ENCODE measurements at regions not wholly inside any gene's neighbourhood (a gene's known extent, or its start where the extent isn't known, plus 50 kb on each side); places are given as distances from the start of the nearest gene placed in this dataset.
A peak's percentile ranks its signal among the peaks of the same experiment; 100 is the strongest.

GRCh38 chr4:115279330-115279729 lies 165.9 kb upstream of the NDST4 start:
- ChIA-PET CTCF (ENCODE audit: partially characterized antibody) (no interaction called here), POLR2A (ENCODE audit: partially characterized antibody) (no interaction called here)
- Histone ChIP-seq H3K9me3 (ENCODE audit: control insufficient read depth in 1 of 2, low read length in 2 of 2) (no peaks in the 10 kb centered on the region), H3K27me3 (ENCODE audit: insufficient read depth, low read length) (no peaks in the 10 kb centered on the region), H3K4me3 (ENCODE audit: low read length in 2 of 2) (no peak overlapping the region), H3K27ac (ENCODE audit: low read depth, low read length) (no peak overlapping the region), H3K4me1 (ENCODE audit: insufficient read depth, low read length) (peaks cover 5% of the 10 kb centered on the region), H3K36me3 (ENCODE audit: insufficient read depth, low read length) (no peaks in the 10 kb centered on the region)
- no peaks in the 10 kb centered on the region for H3K36me3 Mint-ChIP-seq
- intact Hi-C loops (cut with micrococcal nuclease) = no loop called here
- H3K27ac Mint-ChIP-seq = no peak overlapping the region
- peaks cover 4 to 14% (median 6%) of the 10 kb centered on the region in 4 donors for H3K4me1 Mint-ChIP-seq
- no peak overlapping the region for H3K4me3 Mint-ChIP-seq
- H3K9me3 Mint-ChIP-seq = peaks cover 0 to 2% (median 0%) of the 10 kb centered on the region in 8 donors
- no peak for DNase-seq
- no peaks in the 10 kb centered on the region for H3K27me3 Mint-ChIP-seq

- CTCF ChIA-PET (ENCODE audit: partially characterized antibody) = no interaction called here
These were observed 165.4 kb upstream of the NDST4 start for GRCh38 chr4:115278830-115279229.

GRCh38 chr4:115275615-115276014 lies 162.2 kb upstream of the NDST4 start:
- intact Hi-C loops (cut with micrococcal nuclease) = no loop called here
- peaks cover 0 to 7% (median 1%) of the 10 kb centered on the region in 8 donors for H3K9me3 Mint-ChIP-seq
- H3K27ac Mint-ChIP-seq = peak overlapping the region in 2 of 7 donors; percentile 25 to 48
- Histone ChIP-seq H3K27ac (ENCODE audit: low read depth, low read length) (no peak overlapping the region), H3K36me3 (ENCODE audit: insufficient read depth, low read length) (no peaks in the 10 kb centered on the region), H3K27me3 (ENCODE audit: insufficient read depth, low read length) (no peaks in the 10 kb centered on the region), H3K9me3 (ENCODE audit: control insufficient read depth in 1 of 2, low read length in 2 of 2) (no peaks in the 10 kb centered on the region), H3K4me3 (ENCODE audit: low read length in 2 of 2) (no peak overlapping the region), H3K4me1 (ENCODE audit: insufficient read depth, low read length) (peaks cover 5% of the 10 kb centered on the region)
- ChIA-PET CTCF (ENCODE audit: partially characterized antibody) (no interaction called here), POLR2A (ENCODE audit: partially characterized antibody) (no interaction called here)
- H3K4me3 Mint-ChIP-seq = peak overlapping the region in 1 of 8 donors; percentile 3
- no peaks in the 10 kb centered on the region for H3K36me3 Mint-ChIP-seq
- DNase-seq = no peak
- H3K4me1 Mint-ChIP-seq = peaks cover 9 to 29% (median 13%) of the 10 kb centered on the region in 4 donors
- no peaks in the 10 kb centered on the region for H3K27me3 Mint-ChIP-seq

More at GRCh38 chr4:115278830-115279229, 165.4 kb upstream of the NDST4 start:
- POLR2A ChIA-PET (ENCODE audit: partially characterized antibody) = no interaction called here
- H3K36me3 Mint-ChIP-seq = no peaks in the 10 kb centered on the region
- H3K4me1 Mint-ChIP-seq = peaks cover 4 to 19% (median 7%) of the 10 kb centered on the region in 4 donors
- Histone ChIP-seq H3K27ac (ENCODE audit: low read depth, low read length) (no peak overlapping the region), H3K4me1 (ENCODE audit: insufficient read depth, low read length) (peaks cover 5% of the 10 kb centered on the region), H3K4me3 (ENCODE audit: low read length in 2 of 2) (no peak overlapping the region), H3K27me3 (ENCODE audit: insufficient read depth, low read length) (no peaks in the 10 kb centered on the region), H3K36me3 (ENCODE audit: insufficient read depth, low read length) (no peaks in the 10 kb centered on the region), H3K9me3 (ENCODE audit: control insufficient read depth in 1 of 2, low read length in 2 of 2) (no peaks in the 10 kb centered on the region)
- H3K4me3 Mint-ChIP-seq = no peak overlapping the region
- no peak overlapping the region for H3K27ac Mint-ChIP-seq
- H3K9me3 Mint-ChIP-seq = peaks cover 0 to 2% (median 0%) of the 10 kb centered on the region in 8 donors
- H3K27me3 Mint-ChIP-seq = no peaks in the 10 kb centered on the region
- no peak for DNase-seq
- intact Hi-C loops (cut with micrococcal nuclease) = no loop called here

GRCh38 chr4:115274545-115274944 lies 161.1 kb upstream of the NDST4 start:
- peak in 4 of 5 donors; percentile 2 to 26 (median 15) for DNase-seq
- Histone ChIP-seq H3K4me3 (ENCODE audit: low read length in 2 of 2) (no peak overlapping the region), H3K27me3 (ENCODE audit: insufficient read depth, low read length) (no peaks in the 10 kb centered on the region), H3K9me3 (ENCODE audit: control insufficient read depth in 1 of 2, low read length in 2 of 2) (no peaks in the 10 kb centered on the region), H3K4me1 (ENCODE audit: insufficient read depth, low read length) (peaks cover 5% of the 10 kb centered on the region), H3K36me3 (ENCODE audit: insufficient read depth, low read length) (no peaks in the 10 kb centered on the region), H3K27ac (ENCODE audit: low read depth, low read length) (no peak overlapping the region)
- Mint-ChIP-seq H3K4me1 (peaks cover 9 to 29% (median 15%) of the 10 kb centered on the region in 4 donors), H3K9me3 (peaks cover 0 to 9% (median 1%) of the 10 kb centered on the region in 8 donors), H3K4me3 (peak overlapping the region in 5 of 8 donors; percentile 61 to 89 (median 70)), H3K36me3 (no peaks in the 10 kb centered on the region), H3K27me3 (no peaks in the 10 kb centered on the region), H3K27ac (peak overlapping the region in 4 of 7 donors; percentile 18 to 84 (median 44))
- ChIA-PET CTCF (ENCODE audit: partially characterized antibody) (no interaction called here), POLR2A (ENCODE audit: partially characterized antibody) (no interaction called here)
- intact Hi-C loops (cut with micrococcal nuclease) = no loop called here

- Histone ChIP-seq H3K9me3 (ENCODE audit: control insufficient read depth in 1 of 2, low read length in 2 of 2) (no peaks in the 10 kb centered on the region), H3K27ac (ENCODE audit: low read depth, low read length) (no peak overlapping the region), H3K27me3 (ENCODE audit: insufficient read depth, low read length) (no peaks in the 10 kb centered on the region), H3K4me3 (ENCODE audit: low read length in 2 of 2) (no peak overlapping the region), H3K36me3 (ENCODE audit: insufficient read depth, low read length) (no peaks in the 10 kb centered on the region), H3K4me1 (ENCODE audit: insufficient read depth, low read length) (peaks cover 5% of the 10 kb centered on the region)
- no peak for DNase-seq
- Mint-ChIP-seq H3K27ac (no peak overlapping the region), H3K4me1 (peaks cover 10 to 29% (median 16%) of the 10 kb centered on the region in 4 donors), H3K9me3 (peaks cover 0 to 9% (median 2%) of the 10 kb centered on the region in 8 donors), H3K4me3 (no peak overlapping the region), H3K36me3 (no peaks in the 10 kb centered on the region), H3K27me3 (no peaks in the 10 kb centered on the region)
- intact Hi-C loops (cut with micrococcal nuclease) = no loop called here
- POLR2A ChIA-PET (ENCODE audit: partially characterized antibody) = no interaction called here
- CTCF ChIA-PET (ENCODE audit: partially characterized antibody) = no interaction called here
These were observed 159.2 kb upstream of the NDST4 start for GRCh38 chr4:115272594-115272993.

GRCh38 chr4:115272185-115272584 lies 158.8 kb upstream of the NDST4 start:
- H3K4me3 Mint-ChIP-seq = no peak overlapping the region

GRCh38 chr4:115260195-115260594 lies 146.8 kb upstream of the NDST4 start:
- H3K27ac Mint-ChIP-seq = no peak overlapping the region
- ChIA-PET CTCF (ENCODE audit: partially characterized antibody) (interaction anchor here (1.2 kb wide), 1 partner anchor 10 kb away, joined by 5 read pairs; no protein-coding TSS in a partner anchor), POLR2A (ENCODE audit: partially characterized antibody) (no interaction called here)
- Histone ChIP-seq H3K9me3 (ENCODE audit: control insufficient read depth in 1 of 2, low read length in 2 of 2) (no peaks in the 10 kb centered on the region), H3K27ac (ENCODE audit: low read depth, low read length) (no peak overlapping the region), H3K4me1 (ENCODE audit: insufficient read depth, low read length) (no peaks in the 10 kb centered on the region), H3K27me3 (ENCODE audit: insufficient read depth, low read length) (no peaks in the 10 kb centered on the region), H3K4me3 (ENCODE audit: low read length in 2 of 2) (no peak overlapping the region), H3K36me3 (ENCODE audit: insufficient read depth, low read length) (no peaks in the 10 kb centered on the region)
- H3K36me3 Mint-ChIP-seq = no peaks in the 10 kb centered on the region
- H3K4me1 Mint-ChIP-seq = no peaks in the 10 kb centered on the region
- no peaks in the 10 kb centered on the region for H3K9me3 Mint-ChIP-seq
- peak in 1 of 5 donors; percentile 29 for DNase-seq
- H3K4me3 Mint-ChIP-seq = no peak overlapping the region
- H3K27me3 Mint-ChIP-seq = no peaks in the 10 kb centered on the region
- intact Hi-C loops (cut with micrococcal nuclease) = no loop called here

More at GRCh38 chr4:115272185-115272584, 158.8 kb upstream of the NDST4 start:
- intact Hi-C loops (cut with micrococcal nuclease) = no loop called here
- ChIA-PET CTCF (ENCODE audit: partially characterized antibody) (no interaction called here), POLR2A (ENCODE audit: partially characterized antibody) (no interaction called here)
- no peak overlapping the region for H3K27ac Mint-ChIP-seq
- DNase-seq = no peak
- H3K9me3 Mint-ChIP-seq = peaks cover 0 to 9% (median 2%) of the 10 kb centered on the region in 8 donors
- H3K36me3 ChIP-seq (ENCODE audit: insufficient read depth, low read length) = no peaks in the 10 kb centered on the region
- H3K4me1 Mint-ChIP-seq = peaks cover 10 to 29% (median 16%) of the 10 kb centered on the region in 4 donors
- no peaks in the 10 kb centered on the region for H3K27me3 Mint-ChIP-seq
- H3K27me3 ChIP-seq (ENCODE audit: insufficient read depth, low read length) = no peaks in the 10 kb centered on the region
- H3K4me3 ChIP-seq (ENCODE audit: low read length in 2 of 2) = no peak overlapping the region
- peaks cover 5% of the 10 kb centered on the region for H3K4me1 ChIP-seq (ENCODE audit: insufficient read depth, low read length)
- no peak overlapping the region for H3K27ac ChIP-seq (ENCODE audit: low read depth, low read length)
- no peaks in the 10 kb centered on the region for H3K9me3 ChIP-seq (ENCODE audit: control insufficient read depth in 1 of 2, low read length in 2 of 2)
- no peaks in the 10 kb centered on the region for H3K36me3 Mint-ChIP-seq

GRCh38 chr4:115259642-115260041 lies 146.2 kb upstream of the NDST4 start:
- no peaks in the 10 kb centered on the region for H3K27me3 ChIP-seq (ENCODE audit: insufficient read depth, low read length)
- H3K36me3 Mint-ChIP-seq = no peaks in the 10 kb centered on the region
- no peaks in the 10 kb centered on the region for H3K27me3 Mint-ChIP-seq
- H3K27ac Mint-ChIP-seq = no peak overlapping the region
- H3K27ac ChIP-seq (ENCODE audit: low read depth, low read length) = no peak overlapping the region
- no peaks in the 10 kb centered on the region for H3K9me3 ChIP-seq (ENCODE audit: control insufficient read depth in 1 of 2, low read length in 2 of 2)
- DNase-seq = no peak
- no peak overlapping the region for H3K4me3 Mint-ChIP-seq
- H3K36me3 ChIP-seq (ENCODE audit: insufficient read depth, low read length) = no peaks in the 10 kb centered on the region
- H3K9me3 Mint-ChIP-seq = no peaks in the 10 kb centered on the region
- intact Hi-C loops (cut with micrococcal nuclease) = no loop called here
- H3K4me1 ChIP-seq (ENCODE audit: insufficient read depth, low read length) = no peaks in the 10 kb centered on the region
- no peak overlapping the region for H3K4me3 ChIP-seq (ENCODE audit: low read length in 2 of 2)
- no peaks in the 10 kb centered on the region for H3K4me1 Mint-ChIP-seq
- ChIA-PET POLR2A (ENCODE audit: partially characterized antibody) (no interaction called here), CTCF (ENCODE audit: partially characterized antibody) (no interaction called here)
